GM12874 (cell line): ENCODE measurements at regions not wholly inside any gene's neighbourhood (a gene's known extent, or its start where the extent isn't known, plus 50 kb on each side); places are given as distances from the start of the nearest gene placed in this dataset.

Experiments used
- CTCF ChIP-seq: IDR thresholded peaks from 2 replicates; pipeline ENCODE4 v1.5.1; 2011; ENCODE audit warnings: low read depth, mild to moderate bottlenecking, control low read depth, low read length, moderate library complexity; ENCODE audit not compliant: insufficient read depth

DNA sequence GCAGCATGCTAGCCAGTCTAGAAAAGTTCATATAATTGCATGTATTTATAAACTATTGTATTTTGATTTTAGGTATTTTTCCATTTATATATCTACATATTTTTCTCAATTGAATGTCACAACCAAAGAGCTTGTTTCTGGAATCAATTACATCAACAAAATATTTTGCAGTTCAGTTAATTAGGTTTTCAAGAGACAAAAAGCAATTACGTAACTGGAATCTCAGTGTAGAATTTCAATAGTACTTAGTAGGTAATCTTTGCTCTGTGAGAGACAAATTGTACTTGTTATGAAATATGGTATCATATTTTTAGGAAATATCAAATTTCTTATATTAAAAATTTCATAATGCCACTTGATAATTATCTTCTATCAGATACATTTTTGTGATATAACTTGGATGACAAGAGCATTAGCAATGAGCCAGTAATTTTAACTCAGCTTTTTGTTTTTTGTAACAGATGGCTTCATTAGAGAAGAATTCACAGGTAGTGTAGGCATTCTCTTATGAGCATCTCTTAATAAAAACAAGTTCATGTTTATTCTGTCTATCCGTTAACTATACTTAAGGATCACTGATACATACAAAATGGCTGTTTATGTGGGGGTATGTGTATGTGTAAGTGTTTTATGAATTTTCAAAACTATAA, 774.7 kb downstream of the C12orf50 start:
- no peak for TF ChIP-seq CTCF

DNA sequence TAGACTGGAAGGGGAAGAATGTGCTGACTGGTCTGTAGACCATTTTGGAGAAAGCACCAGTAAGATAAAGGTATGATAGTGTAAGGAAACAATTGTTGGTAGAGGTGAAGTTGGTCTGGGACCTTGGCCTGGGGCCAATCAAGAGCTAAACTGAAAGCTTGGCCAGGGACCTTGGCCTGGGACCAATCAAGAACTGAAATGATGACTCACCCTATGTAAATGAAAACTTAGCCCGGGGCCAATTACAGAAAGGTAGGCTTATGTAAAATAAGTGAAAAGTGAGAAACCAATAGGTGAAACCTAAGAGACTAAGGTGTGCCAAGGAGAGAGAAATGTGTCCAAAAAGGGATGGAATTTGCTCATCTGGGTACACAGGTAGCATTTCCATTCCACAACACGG, 776.0 kb downstream of the C12orf50 start:
- TF ChIP-seq CTCF = no peak

DNA sequence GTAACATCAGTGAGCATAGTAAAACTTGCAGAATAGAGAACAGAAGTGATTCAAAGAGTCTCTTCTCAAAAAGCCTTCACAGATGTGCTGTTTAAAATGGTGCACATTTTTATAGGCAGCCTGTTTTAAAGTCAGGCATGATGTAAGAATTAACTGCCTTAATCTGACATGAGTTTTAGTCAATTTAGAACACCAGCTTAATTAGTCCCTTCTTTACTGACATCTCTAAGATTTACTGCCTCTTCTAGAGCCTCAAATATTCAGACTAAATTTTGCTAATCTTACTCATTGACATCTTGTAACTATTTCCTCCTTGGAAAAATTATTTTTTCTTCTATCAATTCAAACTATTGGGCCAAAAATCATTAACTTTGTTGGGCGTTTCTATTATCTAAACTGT, 782.5 kb downstream of the C12orf50 start:
- TF ChIP-seq CTCF = no peak

DNA sequence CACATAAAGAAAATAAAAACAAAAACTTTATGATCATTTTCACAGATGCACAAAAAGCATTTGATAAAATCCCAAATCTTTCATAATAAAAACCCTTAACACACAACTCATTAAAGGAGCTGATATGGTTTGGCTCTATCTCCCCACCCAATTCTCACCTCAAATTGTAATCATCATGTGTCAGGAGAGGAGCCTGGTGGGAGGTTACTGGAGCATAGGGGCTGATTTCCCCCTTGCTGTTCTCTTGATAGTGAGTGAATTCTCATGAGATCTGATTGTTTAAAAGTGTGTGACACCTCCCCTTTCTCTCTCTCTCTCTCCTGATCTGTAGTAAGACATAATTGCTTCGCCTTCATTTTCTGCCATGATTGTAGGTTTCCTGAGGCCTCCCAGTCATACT, 790.7 kb downstream of the C12orf50 start:
- no peak for TF ChIP-seq CTCF

- no peak for TF ChIP-seq CTCF
Observed at GRCh38 chr12:87234898-87235297, 794.3 kb downstream of the C12orf50 start.

DNA sequence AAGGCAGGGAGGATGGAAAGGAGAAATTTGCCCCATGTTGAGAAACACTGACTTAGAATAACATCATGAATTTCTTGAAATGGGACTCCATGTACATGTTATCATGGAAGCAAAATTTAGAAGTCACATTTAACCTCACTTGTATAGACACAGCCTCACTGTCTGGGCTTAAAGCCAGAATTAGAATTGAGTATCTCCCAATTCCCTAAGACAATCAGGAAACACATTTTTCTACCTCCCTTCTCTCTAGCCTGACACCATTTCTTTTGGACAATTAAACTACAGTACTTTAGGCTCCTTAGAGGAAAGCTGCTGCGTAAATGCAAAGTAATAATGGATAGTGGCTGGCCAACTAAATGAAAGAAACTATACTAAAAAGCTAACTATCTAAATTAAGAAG, 795.5 kb downstream of the C12orf50 start:
- TF ChIP-seq CTCF = no peak

DNA sequence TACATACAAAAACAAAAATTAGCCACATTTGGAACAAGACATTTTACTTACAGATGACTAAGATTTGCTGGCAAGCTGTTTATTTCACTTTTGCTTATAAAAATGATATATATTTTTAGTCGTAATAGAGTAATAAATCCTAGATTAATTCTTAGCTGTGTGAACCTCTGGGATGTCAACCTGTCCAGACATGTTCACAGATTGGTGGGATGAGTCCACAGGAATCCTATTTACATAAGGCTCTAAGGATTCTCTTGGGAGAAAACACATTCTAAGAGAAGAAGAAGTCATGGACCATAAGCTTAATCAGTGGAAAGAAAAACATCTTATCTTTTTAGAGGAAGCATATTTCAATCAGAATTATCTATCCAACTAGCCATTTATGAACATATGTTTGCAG, 797.4 kb downstream of the C12orf50 start:
- TF ChIP-seq CTCF = no peak
